ENCODE measurements at regions not wholly inside any gene's neighbourhood (a gene's known extent, or its start where the extent isn't known, plus 50 kb on each side); places are given as distances from the start of the nearest gene placed in this dataset.

GRCh38 chr2:240364961-240365775 is 70.3 kb upstream of the GPC1 start:
- SMC1A ChIA-PET (ENCODE audit: uncharacterized antibody, unreplicated experiment) = no interaction called here
- Histone ChIP-seq H3K27ac (ENCODE audit: control insufficient read depth, insufficient read depth) (no peak overlapping the region), H3K79me2 (ENCODE audit: control insufficient read depth, insufficient read depth, low read length) (no peaks in the 10 kb centered on the region), H4K20me1 (ENCODE audit: control insufficient read depth, insufficient read depth) (no peaks in the 10 kb centered on the region; the same call in 1 of the 2 replicates), H3K9ac (ENCODE audit: control insufficient read depth, insufficient read depth, low read length) (no peak overlapping the region), H2AFZ (ENCODE audit: control insufficient read depth, low read depth, low read length) (no peak overlapping the region), H3K4me1 (ENCODE audit: control insufficient read depth, insufficient read depth, low read length) (no peaks in the 10 kb centered on the region), H3K4me3 (no peak overlapping the region), H3K36me3 (ENCODE audit: control insufficient read depth in 2 of 2, insufficient read depth in 2 of 2, low read length in 1 of 2) (no peaks in the 10 kb centered on the region), H3K4me2 (ENCODE audit: control insufficient read depth, insufficient read depth) (no peak overlapping the region), H3K9me3 (replicated peaks; ENCODE audit: control insufficient read depth, insufficient read depth, low read length) (peaks cover 2% of the 10 kb centered on the region; the same call in 1 of the 3 replicates), H3K27me3 (replicated peaks in 1 of 2; ENCODE audit: control insufficient read depth in 2 of 2, insufficient read depth in 2 of 2, low read length in 1 of 2) (no peaks in the 10 kb centered on the region; a peak in 1 of 4 replicates)
- no TSS peak for BruUV-seq (replicated peaks)
- CTCF ChIA-PET = no interaction called here
- ATAC-seq (no peak), DNase-seq (ENCODE audit: low read depth, low spot score) (no peak), FAIRE-seq (no peak)
- RAD21 ChIA-PET (ENCODE audit: unreplicated experiment) = no interaction called here
- POLR2A ChIA-PET = no interaction called here
- intact Hi-C loops (cut with micrococcal nuclease; ENCODE audit: unreplicated experiment) (no loop called here), in situ Hi-C loops (cut with MboI) (no loop called here)
- WGBS (ENCODE audit: insufficient coverage, insufficient replicate concordance, low lambda C conversion rate, missing lambda C conversion rate) = 43% methylated on average over 26 of the region's 30 CpGs
- no peak for TF ChIP-seq PAX5 (IDR thresholded peaks at IDR 0.05; ENCODE audit: borderline replicate concordance, low read depth, low read length)
- no peak for TF ChIP-seq EP300 (IDR thresholded peaks at IDR 0.05; ENCODE audit: borderline replicate concordance in 1 of 2, control insufficient read depth in 1 of 2, low read depth in 2 of 2, low read length in 2 of 2)
- no peak for TF ChIP-seq HDAC6 (IDR thresholded peaks at IDR 0.05; ENCODE audit: unreplicated experiment)
- TF ChIP-seq POLR2A (IDR thresholded peaks at IDR 0.05; ENCODE audit: low read depth, low read length) = no peak
- TF ChIP-seq FOS (IDR thresholded peaks at IDR 0.05; ENCODE audit: borderline replicate concordance, extremely low read depth, insufficient read length) = no peak
- no peak for TF ChIP-seq NFYB (IDR thresholded peaks at IDR 0.05; ENCODE audit: insufficient read depth, low read depth, low read length)
- TF ChIP-seq NRF1 (conservative IDR thresholded peaks at IDR 0.05; ENCODE audit: low read depth, low read length) = no peak
- no peak for TF ChIP-seq RCOR1 (conservative IDR thresholded peaks at IDR 0.05; ENCODE audit: low read depth, low read length)
- no peak for TF ChIP-seq ASH2L (IDR thresholded peaks at IDR 0.05; ENCODE audit: borderline replicate concordance, low read depth)
- no peak for TF ChIP-seq SP1 (IDR thresholded peaks at IDR 0.05; ENCODE audit: low read depth, low read length)
- TF ChIP-seq SPI1 (IDR thresholded peaks at IDR 0.05; ENCODE audit: borderline replicate concordance, insufficient read depth, low read depth, low read length) = no peak
- no peak for TF ChIP-seq ZNF24 (IDR thresholded peaks at IDR 0.05)

Measured in GM12878 (cell line).